GM19463 (cell line): ENCODE measurements at regions not wholly inside any gene's neighbourhood (a gene's known extent, or its start where the extent isn't known, plus 50 kb on each side); places are given as distances from the start of the nearest gene placed in this dataset.

Experiments
- ATAC-seq: cut with Tn5 transposase; IDR thresholded peaks from one replicate; pipeline ENCODE4 v1.9.1; 2021; ENCODE audit warnings: mild to moderate bottlenecking, moderate library complexity; ENCODE audit not compliant: unreplicated experiment

- ATAC-seq: no peak
Measured at GRCh38 chr12:124094733-124095132, 121.7 kb downstream of the ZNF664 start.

GRCh38 chr12:124096109-124096508 lies 123.1 kb downstream of the ZNF664 start:
- no peak for ATAC-seq

- no peak for ATAC-seq
Measured at GRCh38 chr12:124096869-124097434, 123.9 kb downstream of the ZNF664 start.

GRCh38 chr12:124097701-124098100 lies 124.7 kb downstream of the ZNF664 start:
- no peak for ATAC-seq

GRCh38 chr12:124098101-124098757 lies 125.2 kb downstream of the ZNF664 start:
- ATAC-seq: no peak

GRCh38 chr12:124098887-124099286 lies 125.9 kb downstream of the ZNF664 start:
- ATAC-seq: no peak

- no peak for ATAC-seq
Measured at GRCh38 chr12:124099661-124100060, 126.6 kb downstream of the ZNF664 start.

GRCh38 chr12:124100572-124101178 lies 127.7 kb downstream of the ZNF664 start:
- no peak for ATAC-seq

- no peak for ATAC-seq
Measured at GRCh38 chr12:124105546-124105945, 132.5 kb downstream of the ZNF664 start.

- ATAC-seq: no peak
Measured at GRCh38 chr12:124107351-124107750, 134.3 kb downstream of the ZNF664 start.

GRCh38 chr12:124109760-124110159 lies 136.7 kb downstream of the ZNF664 start:
- no peak for ATAC-seq

- no peak for ATAC-seq
Measured at GRCh38 chr12:124110372-124110883, 137.4 kb downstream of the ZNF664 start.

- ATAC-seq: no peak
Measured at GRCh38 chr12:124111006-124111405, 138.0 kb downstream of the ZNF664 start.

GRCh38 chr12:124114316-124114715 lies 141.3 kb downstream of the ZNF664 start:
- ATAC-seq: no peak

GRCh38 chr12:124115496-124115895 lies 142.5 kb downstream of the ZNF664 start:
- no peak for ATAC-seq

- no peak for ATAC-seq
Measured at GRCh38 chr12:124115976-124116690, 143.1 kb downstream of the ZNF664 start.

- ATAC-seq: no peak
Measured at GRCh38 chr12:124120739-124121138, 147.7 kb downstream of the ZNF664 start.

GRCh38 chr12:124122722-124123121 lies 149.7 kb downstream of the ZNF664 start:
- no peak for ATAC-seq

- no peak for ATAC-seq
Measured at GRCh38 chr12:124123296-124124000, 150.4 kb downstream of the ZNF664 start.

- ATAC-seq: peak; percentile 89
Measured at GRCh38 chr12:124125203-124125871, 152.3 kb downstream of the ZNF664 start.
